Tibial nerve (tissue), 4 donors: ENCODE measurements at regions not wholly inside any gene's neighbourhood (a gene's known extent, or its start where the extent isn't known, plus 50 kb on each side); places are given as distances from the start of the nearest gene placed in this dataset.

Source experiments
- CTCF ChIP-seq, 5 experiments: fragments of 200-600 bp in 3 of 5; fragments of 450-650 bp in 2 of 5; sonication (generic) in 3 of 5; IDR thresholded peaks; one replicate each; pipeline ENCODE4 v1.5.1; 2016 to 2019; ENCODE audit warnings: antibody characterized with exemption in 5 of 5, mild to moderate bottlenecking in 3 of 5, moderate library complexity in 2 of 5
- EP300 ChIP-seq, 2 donors: sonication (generic); formaldehyde crosslinking; IDR thresholded peaks; one replicate each; pipeline ENCODE4 v1.6.1; 2017; ENCODE audit warnings: antibody characterized with exemption in 2 of 2, mild to moderate bottlenecking in 1 of 2

DNA sequence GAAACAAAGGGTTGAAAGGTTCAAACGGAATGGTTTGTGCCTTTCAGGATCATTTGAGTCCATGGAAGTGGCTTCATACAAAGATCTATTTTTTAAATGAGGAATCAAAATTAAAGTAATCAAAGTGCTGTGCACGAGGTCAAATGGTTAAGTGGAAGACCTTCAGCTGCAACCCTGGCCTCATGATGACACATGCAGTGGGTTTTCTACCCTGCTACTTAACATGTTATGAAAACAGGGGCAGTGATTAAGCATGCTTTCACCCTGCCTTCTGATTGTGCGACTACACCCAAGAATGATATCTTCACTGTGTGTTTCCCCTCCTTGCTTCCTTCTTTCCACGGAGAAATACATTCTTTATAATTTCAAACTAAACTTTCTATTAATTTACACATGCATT, 604.2 kb downstream of the LRRIQ3 start:
- no peak for TF ChIP-seq CTCF (IDR thresholded peaks at IDR 0.05)
- no peak for TF ChIP-seq EP300 (IDR thresholded peaks at IDR 0.05)
